Stimulated activated CD4-positive, alpha-beta T cell treated with anti-CD3 and anti-CD28 coated beads, TNF-alpha, amount 100 ng/mL, for 4 hours (primary cell): ENCODE measurements at regions not wholly inside any gene's neighbourhood (a gene's known extent, or its start where the extent isn't known, plus 50 kb on each side); places are given as distances from the start of the nearest gene placed in this dataset.
"Not testable (repeated sequence)": the region's sequence is repeated elsewhere in the genome, so short reads cannot be mapped to it uniquely, and the experiment has no call there.

Experiments
- DNase-seq, 3 experiments: peaks; one replicate each; pipeline ENCODE4 v3.0.0-alpha.2; 2020; ENCODE audit warnings: low read depth in 3 of 3

GRCh38 chr4:67332627-67333026, 212.7 kb downstream of the CENPC start:
- DNase-seq = no peak

DNA sequence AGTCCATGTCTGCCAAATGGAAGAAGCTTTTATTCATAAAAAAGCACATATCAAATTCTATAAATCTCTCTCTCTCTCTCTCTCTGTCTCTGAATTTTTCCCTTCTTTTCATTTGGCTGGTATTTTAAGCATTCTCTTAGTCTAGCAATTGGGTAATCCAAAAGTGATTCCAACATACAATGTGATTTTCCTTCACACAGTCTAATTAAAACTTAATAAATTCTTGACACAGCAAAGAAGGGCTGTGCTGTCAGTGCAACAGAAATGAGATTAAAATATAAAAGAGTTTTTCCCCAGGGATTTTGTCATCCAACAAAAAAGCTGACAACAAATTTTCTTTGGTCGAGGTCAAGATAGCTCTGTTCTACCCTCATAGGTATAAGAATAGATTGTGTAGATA, 216.9 kb downstream of the CENPC start:
- no peak for DNase-seq

- no peak for DNase-seq
These were observed 217.4 kb downstream of the CENPC start for GRCh38 chr4:67328018-67328278.

GRCh38 chr4:67327245-67328017, 217.9 kb downstream of the CENPC start:
- DNase-seq = peak in 2 of 3 experiments; percentile 6 to 10

- DNase-seq = no peak
These were observed 219.5 kb downstream of the CENPC start for GRCh38 chr4:67325791-67326190.

DNA sequence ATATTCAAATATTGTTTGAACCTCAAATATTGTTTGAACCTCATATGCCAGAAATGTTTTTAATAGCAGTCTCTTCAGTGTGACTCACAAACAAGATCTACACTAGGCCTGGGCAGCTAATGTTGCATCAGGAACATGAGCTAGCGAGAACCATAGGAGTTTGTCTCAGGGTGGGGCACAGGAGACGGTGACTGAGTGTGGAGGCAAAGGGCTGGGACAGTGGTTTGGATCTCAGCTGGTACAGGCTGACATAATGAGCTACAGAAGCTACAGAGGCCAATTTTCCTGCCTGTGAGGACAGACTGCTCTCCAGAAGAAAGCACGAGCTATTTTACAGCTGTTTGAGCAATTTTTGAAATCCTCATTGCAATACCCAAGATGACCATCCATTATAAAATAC, 224.7 kb downstream of the CENPC start:
- DNase-seq = no peak

GRCh38 chr4:67319607-67320006, 225.7 kb downstream of the CENPC start:
- not testable (repeated sequence) for DNase-seq

DNA sequence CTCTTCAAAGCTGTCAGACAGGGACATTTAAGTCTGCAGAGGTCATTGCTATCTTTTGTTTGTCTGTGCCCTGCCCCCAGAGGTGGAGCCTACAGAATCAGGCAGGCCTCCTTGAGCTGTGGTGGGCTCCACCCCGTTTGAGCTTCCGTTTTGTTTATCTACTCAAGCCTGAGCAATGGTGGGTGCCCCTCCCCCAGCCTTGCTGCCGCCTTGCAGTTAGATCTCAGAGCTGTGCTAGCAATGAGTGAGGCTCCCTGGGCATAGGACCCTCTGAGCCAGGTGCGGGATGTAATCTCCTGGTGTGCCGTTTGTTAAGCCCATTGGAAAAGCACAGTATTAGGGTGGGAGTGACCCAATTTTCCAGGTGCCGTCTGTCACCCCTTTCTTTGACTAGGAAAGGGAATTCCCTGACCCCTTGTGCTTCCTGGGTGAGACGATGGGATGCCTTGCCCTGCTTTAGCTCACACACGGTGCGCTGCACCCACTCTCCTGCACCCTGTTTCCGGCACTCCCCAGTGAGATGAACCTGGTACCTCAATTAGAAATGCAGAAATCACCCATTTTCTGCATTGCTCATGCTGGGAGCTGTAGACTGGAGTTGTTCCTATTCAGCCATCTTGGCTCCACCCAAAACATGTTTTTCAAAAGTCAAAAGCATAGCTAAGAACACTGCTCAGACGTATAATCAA, 244.7 kb downstream of the CENPC start:
- DNase-seq = not testable (repeated sequence)

DNA sequence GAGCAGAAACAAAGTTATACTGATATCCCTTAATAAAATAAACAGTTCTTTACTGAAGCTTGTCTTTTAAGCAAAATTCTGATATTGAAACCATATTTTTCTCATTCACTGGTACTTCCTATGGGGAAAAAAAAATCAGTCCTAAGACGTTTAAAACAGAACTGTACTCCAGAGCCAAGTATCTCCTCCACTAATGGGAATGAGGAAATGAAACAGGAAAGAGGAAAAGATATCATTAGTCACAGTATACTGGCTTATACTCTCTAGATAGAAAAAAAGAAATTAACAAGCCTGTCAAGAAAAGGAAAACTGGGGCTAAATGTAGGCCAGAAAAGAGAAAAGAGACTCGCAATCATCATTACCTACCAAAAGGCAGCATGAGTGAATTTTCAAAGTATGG, 252.7 kb downstream of the CENPC start:
- no peak for DNase-seq

DNA sequence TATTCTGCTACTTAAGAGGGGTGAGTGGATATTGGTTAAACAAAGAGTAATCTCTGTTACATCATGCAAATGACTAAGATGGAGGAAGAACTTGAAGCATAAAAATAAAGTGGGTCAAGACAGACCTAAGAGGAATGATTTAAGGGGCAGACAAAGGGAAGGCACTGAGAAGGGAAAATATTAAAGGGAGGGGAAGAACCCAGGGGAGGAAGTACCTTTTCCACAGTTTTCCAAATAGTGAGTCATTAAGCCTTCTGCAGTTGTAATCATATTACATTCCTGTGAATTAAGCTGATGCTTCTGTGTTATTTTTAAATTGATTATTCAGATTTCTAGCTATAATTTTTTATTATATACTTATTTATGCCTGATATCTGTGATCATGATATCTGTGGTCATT, 253.3 kb downstream of the CENPC start:
- no peak for DNase-seq

DNA sequence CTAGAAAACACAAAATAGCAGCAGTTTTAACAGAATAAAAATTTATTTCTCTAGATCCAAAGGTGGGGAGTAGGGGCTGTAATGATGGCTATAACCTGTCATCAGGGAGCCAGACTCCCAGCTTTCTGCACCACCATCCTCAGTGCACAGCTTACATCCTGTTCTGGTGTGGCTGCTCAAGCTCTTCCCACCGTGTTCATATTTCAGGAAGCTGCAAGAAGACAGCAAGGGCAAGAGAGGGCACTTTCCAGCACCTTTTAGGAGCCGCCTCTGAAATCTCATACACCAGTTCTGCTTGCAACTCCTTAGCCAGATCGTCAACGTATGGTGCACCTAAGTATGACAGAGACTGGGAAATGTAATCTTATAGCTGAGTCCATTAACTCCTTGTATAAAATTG, 253.7 kb downstream of the CENPC start:
- no peak for DNase-seq

- DNase-seq = no peak
These were observed 256.3 kb downstream of the CENPC start for GRCh38 chr4:67288964-67289363.

- DNase-seq = no peak
These were observed 258.6 kb downstream of the CENPC start for GRCh38 chr4:67286724-67287123.

GRCh38 chr4:67282749-67283148, 262.6 kb downstream of the CENPC start:
- no peak for DNase-seq

DNA sequence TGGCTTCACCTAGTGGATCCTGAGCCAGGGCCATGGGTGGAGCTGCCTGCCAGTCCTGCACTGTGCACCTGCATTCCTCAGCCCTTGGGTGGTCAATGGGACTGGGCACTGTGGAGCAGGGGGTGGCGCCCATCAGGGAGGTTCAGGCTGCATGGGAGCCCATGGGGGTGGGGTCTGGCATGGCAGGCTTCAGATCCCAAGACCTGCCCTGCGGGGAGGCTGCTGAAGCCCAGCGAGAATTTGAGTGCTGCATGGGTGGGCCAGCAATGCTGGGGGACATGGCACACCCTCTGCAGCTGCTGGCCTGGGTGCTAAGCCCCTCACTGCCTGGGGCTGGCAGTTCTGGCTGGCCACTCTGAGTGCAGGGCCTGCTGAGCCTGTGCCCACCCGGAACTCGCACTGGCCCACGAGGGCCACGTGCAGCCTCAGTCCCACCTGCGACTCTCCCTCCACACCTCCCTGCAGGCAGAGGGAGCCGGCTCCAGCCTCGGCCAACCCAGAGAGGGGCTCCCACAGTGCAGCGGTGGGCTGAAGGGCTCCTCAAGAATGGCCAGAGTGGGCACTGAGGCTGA, 270.0 kb downstream of the CENPC start:
- no peak for DNase-seq

DNA sequence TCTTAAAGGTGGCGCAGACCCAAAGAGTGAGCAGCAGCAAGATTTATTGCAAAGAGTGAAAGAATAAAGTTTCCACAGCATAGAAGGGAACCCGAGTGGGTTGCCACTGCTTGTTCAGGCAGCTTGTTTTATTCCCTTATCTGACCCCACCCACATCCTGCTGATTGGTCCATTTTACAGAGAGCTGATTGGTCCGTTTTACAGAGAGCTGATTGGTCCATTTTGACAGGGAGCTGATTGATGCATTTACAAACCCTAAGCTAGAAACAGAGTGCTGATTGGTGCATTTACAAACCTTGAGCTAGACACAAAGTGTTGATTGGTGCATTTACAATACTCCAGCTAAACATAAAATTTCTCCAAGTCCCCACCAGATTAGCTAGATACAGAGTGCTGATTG, 270.6 kb downstream of the CENPC start:
- not testable (repeated sequence) for DNase-seq

GRCh38 chr4:67273666-67274065, 271.6 kb downstream of the CENPC start:
- no peak for DNase-seq

DNA sequence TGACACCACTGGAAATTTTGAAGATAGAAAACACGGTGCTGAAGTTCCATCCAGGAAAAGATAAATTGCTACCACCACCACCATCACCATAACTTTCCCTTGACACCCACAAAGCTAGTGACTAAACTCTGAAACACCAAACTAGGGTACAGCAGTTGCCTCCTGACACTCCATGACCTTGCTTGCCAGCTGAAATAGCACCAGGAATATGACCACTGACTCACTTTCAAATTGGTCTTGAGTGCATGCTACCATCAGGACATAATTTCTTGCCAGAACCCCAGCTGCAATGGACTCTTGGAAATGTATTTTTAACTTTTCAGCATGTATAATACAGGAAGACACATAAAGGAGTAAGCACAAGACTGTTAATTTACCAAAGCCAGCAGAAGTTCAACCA, 283.3 kb downstream of the CENPC start:
- DNase-seq = no peak

GRCh38 chr4:67256388-67257043, 288.8 kb downstream of the CENPC start:
- DNase-seq = no peak

DNA sequence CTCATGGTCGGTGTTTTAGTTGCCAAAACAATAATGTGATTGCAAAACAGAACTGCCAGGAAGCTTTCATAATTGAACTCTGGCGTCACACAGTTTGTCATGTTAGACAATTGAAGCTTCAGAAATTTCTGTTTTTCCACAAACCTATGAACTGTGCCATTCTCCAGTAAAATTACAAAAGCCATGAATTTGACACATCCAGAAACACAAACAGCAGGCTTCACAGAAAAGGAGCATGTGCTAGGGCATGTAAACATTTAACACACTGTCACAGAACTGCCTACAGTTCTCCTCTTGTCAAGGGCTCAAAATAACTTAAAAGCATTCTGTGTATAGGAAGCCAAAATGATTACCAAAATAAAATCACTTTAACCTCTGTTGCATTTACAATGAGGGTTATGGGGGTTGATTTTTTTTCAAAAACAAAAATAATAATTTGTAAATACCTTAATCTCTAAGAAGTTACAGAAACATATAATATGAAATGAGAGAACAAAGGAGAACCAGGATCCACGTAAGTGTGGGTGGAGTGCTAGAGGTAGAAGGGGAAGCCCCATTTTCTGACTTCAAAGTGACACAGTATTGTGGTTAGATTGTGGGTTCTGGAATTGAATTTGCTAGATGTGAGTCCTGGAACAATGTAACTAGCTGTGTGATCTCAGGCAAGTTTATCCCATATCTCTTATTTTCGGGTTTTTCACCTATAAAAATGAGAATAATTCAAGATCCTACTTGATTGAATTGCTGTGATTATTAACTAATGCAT, 295.0 kb downstream of the CENPC start:
- DNase-seq = no peak

- DNase-seq = no peak
These were observed 308.5 kb downstream of the CENPC start for GRCh38 chr4:67236788-67237187.

DNA sequence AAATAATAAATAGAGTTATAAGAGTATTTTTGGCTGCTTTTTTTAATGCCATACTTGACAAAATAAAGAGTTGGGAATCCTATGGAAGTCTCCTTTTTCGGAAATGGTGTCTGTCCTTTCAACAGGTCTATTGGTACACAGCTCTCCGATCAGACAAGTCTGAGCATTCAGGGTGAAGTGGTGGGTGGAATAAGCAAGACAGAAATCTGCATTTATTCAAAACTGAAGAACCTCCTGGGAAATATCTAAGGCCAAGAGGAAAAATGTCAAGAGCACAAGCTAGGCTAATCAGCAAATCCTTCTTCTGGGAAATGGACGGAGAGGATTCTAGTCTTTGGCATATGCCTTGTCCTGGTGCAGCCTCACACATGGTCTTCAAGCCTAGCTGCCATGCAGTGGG, 309.0 kb downstream of the CENPC start:
- no peak for DNase-seq
